ENCODE measurements at regions not wholly inside any gene's neighbourhood (a gene's known extent, or its start where the extent isn't known, plus 50 kb on each side); places are given as distances from the start of the nearest gene placed in this dataset.

- ChIA-PET CTCF (ENCODE audit: low intra/inter-chr PET ratio) (no interaction called here), POLR2A (no interaction called here)
- no peaks in the 10 kb centered on the region for H3K27me3 ChIP-seq (ENCODE audit: control insufficient read depth in 2 of 2, insufficient read depth in 2 of 2, low read length in 2 of 2)
- H3K9ac ChIP-seq (ENCODE audit: insufficient read depth in 1 of 2, low read depth in 2 of 2, low read length in 2 of 2) = no peak overlapping the region
- H3K4me3 ChIP-seq = no peak overlapping the region
- H2AFZ ChIP-seq (ENCODE audit: low read depth, low read length) = no peak overlapping the region
- H3K27ac ChIP-seq (ENCODE audit: extremely low read depth, low read depth, low read length) = no peak overlapping the region
- no peak for FAIRE-seq
- no peaks in the 10 kb centered on the region for H3K4me1 ChIP-seq (replicated peaks in 1 of 2; ENCODE audit: control insufficient read depth in 2 of 2, insufficient read depth in 2 of 2, low read length in 2 of 2)
- in situ Hi-C loops (cut with MboI) (no loop called here), intact Hi-C loops (cut with micrococcal nuclease) (no loop called here)
- ATAC-seq = no peak
- 6% methylated on average over 1 of the region's 1 CpG for WGBS (ENCODE audit: insufficient coverage, low coverage, missing lambda C conversion rate)
- H3K9me1 ChIP-seq (ENCODE audit: control insufficient read depth, insufficient read depth, low read length) = no peaks in the 10 kb centered on the region
- DNase-seq (ENCODE audit: extremely low read depth in 1 of 4, low spot score in 3 of 4) = no peak
- no peaks in the 10 kb centered on the region for H3K36me3 ChIP-seq (ENCODE audit: control insufficient read depth, insufficient read depth, low read length)
- H3K79me2 ChIP-seq (ENCODE audit: control insufficient read depth, insufficient read depth, low read length) = no peaks in the 10 kb centered on the region
- H3K9me3 ChIP-seq (replicated peaks; ENCODE audit: control insufficient read depth, insufficient read depth, low read depth, low read length) = no peaks in the 10 kb centered on the region
- no peaks in the 10 kb centered on the region for H4K20me1 ChIP-seq (replicated peaks; ENCODE audit: control insufficient read depth, insufficient read depth, low read length)
- TF ChIP-seq TCF3 (CRISPR knock-in tag; IDR thresholded peaks at IDR 0.05) (no peak), STAG1 (CRISPR knock-in tag; IDR thresholded peaks at IDR 0.05; ENCODE audit: borderline replicate concordance) (no peak), SIN3B (IDR thresholded peaks at IDR 0.05; ENCODE audit: low read depth) (no peak), MAFG (tag; conservative IDR thresholded peaks at IDR 0.05) (no peak)
- BruUV-seq (replicated peaks) = no TSS peak
- H3K4me2 ChIP-seq (ENCODE audit: insufficient read depth, low read length) = no peak overlapping the region
These were observed 671.2 kb upstream of the GALNTL6 start for GRCh38 chr4:171142045-171142444.

- no peaks in the 10 kb centered on the region for H3K9me3 ChIP-seq (replicated peaks; ENCODE audit: control insufficient read depth, insufficient read depth, low read depth, low read length)
- H2AFZ ChIP-seq (ENCODE audit: low read depth, low read length) = no peak overlapping the region
- no peaks in the 10 kb centered on the region for H3K9me1 ChIP-seq (ENCODE audit: control insufficient read depth, insufficient read depth, low read length)
- 5% methylated on average over 3 of the region's 3 CpGs for WGBS (ENCODE audit: insufficient coverage, low coverage, missing lambda C conversion rate)
- intact Hi-C loops (cut with micrococcal nuclease) = no loop called here
- no peaks in the 10 kb centered on the region for H3K27me3 ChIP-seq (ENCODE audit: control insufficient read depth in 2 of 2, insufficient read depth in 2 of 2, low read length in 2 of 2)
- ChIA-PET CTCF (ENCODE audit: low intra/inter-chr PET ratio) (no interaction called here), POLR2A (no interaction called here)
- H4K20me1 ChIP-seq (replicated peaks; ENCODE audit: control insufficient read depth, insufficient read depth, low read length) = no peaks in the 10 kb centered on the region
- H3K4me2 ChIP-seq (ENCODE audit: insufficient read depth, low read length) = no peak overlapping the region
- ATAC-seq = no peak
- in situ Hi-C loops (cut with MboI) = no loop called here
- no peak for FAIRE-seq
- BruUV-seq (replicated peaks) = no TSS peak
- no peaks in the 10 kb centered on the region for H3K36me3 ChIP-seq (ENCODE audit: control insufficient read depth, insufficient read depth, low read length)
- H3K27ac ChIP-seq (ENCODE audit: extremely low read depth, low read depth, low read length) = no peak overlapping the region
- H3K79me2 ChIP-seq (ENCODE audit: control insufficient read depth, insufficient read depth, low read length) = no peaks in the 10 kb centered on the region
- TF ChIP-seq THAP12 (CRISPR knock-in tag; IDR thresholded peaks at IDR 0.05) (no peak), CHCHD3 (CRISPR knock-in tag; IDR thresholded peaks at IDR 0.05) (no peak), YBX1 (IDR thresholded peaks at IDR 0.05) (no peak), ZNF263 (CRISPR knock-in tag; IDR thresholded peaks at IDR 0.05; ENCODE audit: borderline replicate concordance) (no peak), OTX1 (CRISPR knock-in tag; IDR thresholded peaks at IDR 0.05) (no peak), HLTF (IDR thresholded peaks at IDR 0.05) (no peak)
- H3K9ac ChIP-seq (ENCODE audit: insufficient read depth in 1 of 2, low read depth in 2 of 2, low read length in 2 of 2) = no peak overlapping the region
- no peak overlapping the region for H3K4me3 ChIP-seq
- DNase-seq (ENCODE audit: extremely low read depth in 1 of 4, low spot score in 3 of 4) = no peak
- H3K4me1 ChIP-seq (replicated peaks in 1 of 2; ENCODE audit: control insufficient read depth in 2 of 2, insufficient read depth in 2 of 2, low read length in 2 of 2) = no peaks in the 10 kb centered on the region
These were observed 682.9 kb upstream of the GALNTL6 start for GRCh38 chr4:171130256-171130801.

All from K562 (cell line).